ENCODE measurements at regions not wholly inside any gene's neighbourhood (a gene's known extent, or its start where the extent isn't known, plus 50 kb on each side); places are given as distances from the start of the nearest gene placed in this dataset.

GRCh38 chr5:44440186-44440585 is 51.0 kb upstream of the FGF10 start:
- Histone ChIP-seq H3K36me3 (no peaks in the 10 kb centered on the region), H3K4me1 (replicated peaks) (no peaks in the 10 kb centered on the region), H3K27ac (no peak overlapping the region), H3K9me3 (no peaks in the 10 kb centered on the region), H3K27me3 (replicated peaks; ENCODE audit: insufficient read depth) (no peaks in the 10 kb centered on the region), H3K4me3 (no peak overlapping the region)
- TF ChIP-seq POLR2AphosphoS5 (IDR thresholded peaks at IDR 0.05) = no peak
- TF ChIP-seq POLR2A (IDR thresholded peaks at IDR 0.05) = no peak
- TF ChIP-seq, protein P1, sequence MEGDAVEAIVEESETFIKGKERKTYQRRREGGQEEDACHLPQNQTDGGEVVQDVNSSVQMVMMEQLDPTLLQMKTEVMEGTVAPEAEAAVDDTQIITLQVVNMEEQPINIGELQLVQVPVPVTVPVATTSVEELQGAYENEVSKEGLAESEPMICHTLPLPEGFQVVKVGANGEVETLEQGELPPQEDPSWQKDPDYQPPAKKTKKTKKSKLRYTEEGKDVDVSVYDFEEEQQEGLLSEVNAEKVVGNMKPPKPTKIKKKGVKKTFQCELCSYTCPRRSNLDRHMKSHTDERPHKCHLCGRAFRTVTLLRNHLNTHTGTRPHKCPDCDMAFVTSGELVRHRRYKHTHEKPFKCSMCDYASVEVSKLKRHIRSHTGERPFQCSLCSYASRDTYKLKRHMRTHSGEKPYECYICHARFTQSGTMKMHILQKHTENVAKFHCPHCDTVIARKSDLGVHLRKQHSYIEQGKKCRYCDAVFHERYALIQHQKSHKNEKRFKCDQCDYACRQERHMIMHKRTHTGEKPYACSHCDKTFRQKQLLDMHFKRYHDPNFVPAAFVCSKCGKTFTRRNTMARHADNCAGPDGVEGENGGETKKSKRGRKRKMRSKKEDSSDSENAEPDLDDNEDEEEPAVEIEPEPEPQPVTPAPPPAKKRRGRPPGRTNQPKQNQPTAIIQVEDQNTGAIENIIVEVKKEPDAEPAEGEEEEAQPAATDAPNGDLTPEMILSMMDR (IDR thresholded peaks at IDR 0.05) = no peak
- no peak for DNase-seq (ENCODE audit: low spot score)
- intact Hi-C loops (cut with DNase I) = no loop called here

Small RNA genes lying in the stretch of these regions (small RNA-seq; reads per million reads assigned to genes)
- gene RN7SL383P = 0 reads per million in 2 donors

All from prostate gland (tissue), 2 donors.